ENCODE measurements at regions not wholly inside any gene's neighbourhood (a gene's known extent, or its start where the extent isn't known, plus 50 kb on each side); places are given as distances from the start of the nearest gene placed in this dataset.

DNA sequence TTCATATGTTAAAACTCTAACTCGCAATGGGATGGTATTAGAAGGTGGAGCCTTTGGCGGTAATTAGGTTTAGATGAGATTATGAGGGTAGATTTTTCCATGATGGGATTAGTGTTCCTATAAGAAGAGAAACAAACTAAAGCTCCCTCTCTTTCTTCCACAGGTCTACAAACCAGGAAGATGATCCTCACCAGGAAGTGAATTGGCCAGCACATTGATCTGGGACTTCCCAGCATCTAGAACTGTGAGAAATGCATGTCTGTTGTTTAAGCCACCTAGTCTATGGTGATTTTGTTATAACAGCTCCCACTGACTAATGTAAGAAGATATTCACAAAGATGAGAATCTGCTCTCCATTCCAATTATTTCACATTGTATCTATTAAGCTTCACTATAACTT is 2266.9 kb downstream of the PCDH7 start:
- H3K4me1 ChIP-seq (ENCODE audit: control insufficient read depth, insufficient read depth, low read length): no peaks in the 10 kb centered on the region
- H3K27me3 ChIP-seq (ENCODE audit: control insufficient read depth, insufficient read depth, low read length): no peaks in the 10 kb centered on the region
- H3K36me3 ChIP-seq (ENCODE audit: control insufficient read depth, insufficient read depth, low read length): no peaks in the 10 kb centered on the region
- no peak overlapping the region for H3K9ac ChIP-seq (ENCODE audit: low read depth, low read length)
- no peaks in the 10 kb centered on the region for H3K9me3 ChIP-seq (ENCODE audit: control insufficient read depth, insufficient read depth, low read length)
- H3K4me3 ChIP-seq (ENCODE audit: low read depth, low read length): no peak overlapping the region

- Histone ChIP-seq H3K4me1 (ENCODE audit: control insufficient read depth, insufficient read depth, low read length) (no peaks in the 10 kb centered on the region), H3K4me3 (ENCODE audit: low read depth, low read length) (no peak overlapping the region), H3K9ac (ENCODE audit: low read depth, low read length) (no peak overlapping the region), H3K27me3 (ENCODE audit: control insufficient read depth, insufficient read depth, low read length) (no peaks in the 10 kb centered on the region), H3K36me3 (ENCODE audit: control insufficient read depth, insufficient read depth, low read length) (no peaks in the 10 kb centered on the region), H3K9me3 (ENCODE audit: control insufficient read depth, insufficient read depth, low read length) (no peaks in the 10 kb centered on the region)
These were observed 2268.1 kb downstream of the PCDH7 start for GRCh38 chr4:32988165-32988811.

- no peaks in the 10 kb centered on the region for H3K9me3 ChIP-seq (ENCODE audit: control insufficient read depth, insufficient read depth, low read length)
- no peaks in the 10 kb centered on the region for H3K4me1 ChIP-seq (ENCODE audit: control insufficient read depth, insufficient read depth, low read length)
- no peak overlapping the region for H3K4me3 ChIP-seq (ENCODE audit: low read depth, low read length)
- H3K27me3 ChIP-seq (ENCODE audit: control insufficient read depth, insufficient read depth, low read length): no peaks in the 10 kb centered on the region
- H3K9ac ChIP-seq (ENCODE audit: low read depth, low read length): no peak overlapping the region
- no peaks in the 10 kb centered on the region for H3K36me3 ChIP-seq (ENCODE audit: control insufficient read depth, insufficient read depth, low read length)
These were observed 2271.5 kb downstream of the PCDH7 start for GRCh38 chr4:32991663-32992062.

DNA sequence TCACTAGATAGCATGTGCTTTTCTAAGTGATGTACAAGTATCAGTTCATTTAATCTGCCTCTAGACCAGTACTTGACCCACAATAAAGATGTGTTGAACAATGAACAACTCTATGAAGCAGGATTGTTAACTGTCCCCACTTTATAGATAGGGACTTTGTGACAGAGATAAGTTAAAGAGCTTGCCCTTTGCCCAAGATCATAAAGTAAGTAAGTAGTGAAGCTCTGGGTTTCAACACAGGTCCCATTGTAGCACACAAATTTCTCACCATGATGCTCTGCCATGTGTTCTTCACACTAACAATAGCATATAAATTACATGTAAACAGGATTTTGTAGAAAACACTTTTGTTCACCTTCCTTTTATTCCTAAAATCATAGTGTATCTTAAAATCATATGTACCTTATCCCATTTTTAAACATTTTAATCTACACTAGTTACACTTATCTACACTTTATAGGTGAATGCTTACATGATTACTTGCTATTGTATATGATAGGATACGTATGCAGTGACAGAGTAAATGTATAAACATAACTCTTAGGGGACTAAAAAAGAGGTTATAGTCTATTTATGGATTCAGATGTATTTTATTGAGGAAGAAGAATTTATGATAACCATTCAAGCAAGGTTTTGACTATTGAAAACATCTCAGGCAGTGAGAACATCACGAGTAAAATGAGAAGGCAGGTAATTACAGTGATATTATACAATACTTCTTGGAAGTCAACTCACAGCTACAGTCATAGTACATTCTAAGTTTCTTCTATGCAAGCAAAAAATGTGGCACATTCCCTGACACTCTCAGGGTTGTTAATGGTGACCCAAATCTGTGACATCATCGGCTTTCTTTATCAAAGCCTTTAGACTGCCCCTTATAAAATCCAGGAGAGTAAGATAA is 2275.1 kb downstream of the PCDH7 start:
- no peaks in the 10 kb centered on the region for H3K4me1 ChIP-seq (ENCODE audit: control insufficient read depth, insufficient read depth, low read length)
- H3K36me3 ChIP-seq (ENCODE audit: control insufficient read depth, insufficient read depth, low read length): no peaks in the 10 kb centered on the region
- H3K9me3 ChIP-seq (ENCODE audit: control insufficient read depth, insufficient read depth, low read length): no peaks in the 10 kb centered on the region
- no peak overlapping the region for H3K4me3 ChIP-seq (ENCODE audit: low read depth, low read length)
- no peak overlapping the region for H3K9ac ChIP-seq (ENCODE audit: low read depth, low read length)
- no peaks in the 10 kb centered on the region for H3K27me3 ChIP-seq (ENCODE audit: control insufficient read depth, insufficient read depth, low read length)

DNA sequence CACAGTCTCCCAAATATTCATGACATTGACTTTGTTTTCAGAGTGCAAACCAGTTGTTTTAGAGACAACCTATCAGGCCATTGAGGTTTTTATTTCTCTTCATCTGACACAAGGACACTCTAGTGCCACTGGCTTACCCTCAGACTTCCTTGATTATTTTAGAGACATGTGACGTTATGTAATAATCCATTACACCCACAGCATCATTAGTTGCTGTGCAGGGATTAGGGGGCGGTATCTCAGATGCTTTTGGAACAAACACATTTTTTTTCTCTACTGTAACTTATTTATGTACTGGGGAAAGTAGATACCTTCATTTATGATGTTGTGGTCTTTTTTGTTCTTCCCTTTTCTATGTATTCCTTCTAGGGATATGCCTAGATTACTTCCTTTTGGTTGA is 2293.1 kb downstream of the PCDH7 start:
- Histone ChIP-seq H3K36me3 (ENCODE audit: control insufficient read depth, insufficient read depth, low read length) (no peaks in the 10 kb centered on the region), H3K9me3 (ENCODE audit: control insufficient read depth, insufficient read depth, low read length) (no peaks in the 10 kb centered on the region), H3K27me3 (ENCODE audit: control insufficient read depth, insufficient read depth, low read length) (no peaks in the 10 kb centered on the region), H3K9ac (ENCODE audit: low read depth, low read length) (no peak overlapping the region), H3K4me1 (ENCODE audit: control insufficient read depth, insufficient read depth, low read length) (no peaks in the 10 kb centered on the region), H3K4me3 (ENCODE audit: low read depth, low read length) (no peak overlapping the region)

- Histone ChIP-seq H3K4me1 (ENCODE audit: control insufficient read depth, insufficient read depth, low read length) (no peaks in the 10 kb centered on the region), H3K4me3 (ENCODE audit: low read depth, low read length) (no peak overlapping the region), H3K36me3 (ENCODE audit: control insufficient read depth, insufficient read depth, low read length) (no peaks in the 10 kb centered on the region), H3K27me3 (ENCODE audit: control insufficient read depth, insufficient read depth, low read length) (no peaks in the 10 kb centered on the region), H3K9me3 (ENCODE audit: control insufficient read depth, insufficient read depth, low read length) (no peaks in the 10 kb centered on the region), H3K9ac (ENCODE audit: low read depth, low read length) (no peak overlapping the region)
These were observed 2305.1 kb downstream of the PCDH7 start for GRCh38 chr4:33025236-33025635.

GRCh38 chr4:33029976-33030375 is 2309.8 kb downstream of the PCDH7 start:
- H3K36me3 ChIP-seq (ENCODE audit: control insufficient read depth, insufficient read depth, low read length): no peaks in the 10 kb centered on the region

GRCh38 chr4:33031328-33031727 is 2311.2 kb downstream of the PCDH7 start:
- no peaks in the 10 kb centered on the region for H3K36me3 ChIP-seq (ENCODE audit: control insufficient read depth, insufficient read depth, low read length)
- H3K9me3 ChIP-seq (ENCODE audit: control insufficient read depth, insufficient read depth, low read length): no peaks in the 10 kb centered on the region
- H3K27me3 ChIP-seq (ENCODE audit: control insufficient read depth, insufficient read depth, low read length): no peaks in the 10 kb centered on the region
- no peaks in the 10 kb centered on the region for H3K4me1 ChIP-seq (ENCODE audit: control insufficient read depth, insufficient read depth, low read length)
- H3K9ac ChIP-seq (ENCODE audit: low read depth, low read length): no peak overlapping the region
- no peak overlapping the region for H3K4me3 ChIP-seq (ENCODE audit: low read depth, low read length)

More at GRCh38 chr4:33029976-33030375, 2309.8 kb downstream of the PCDH7 start:
- no peaks in the 10 kb centered on the region for H3K27me3 ChIP-seq (ENCODE audit: control insufficient read depth, insufficient read depth, low read length)
- no peak overlapping the region for H3K9ac ChIP-seq (ENCODE audit: low read depth, low read length)
- H3K4me3 ChIP-seq (ENCODE audit: low read depth, low read length): no peak overlapping the region
- H3K4me1 ChIP-seq (ENCODE audit: control insufficient read depth, insufficient read depth, low read length): no peaks in the 10 kb centered on the region
- no peaks in the 10 kb centered on the region for H3K9me3 ChIP-seq (ENCODE audit: control insufficient read depth, insufficient read depth, low read length)

DNA sequence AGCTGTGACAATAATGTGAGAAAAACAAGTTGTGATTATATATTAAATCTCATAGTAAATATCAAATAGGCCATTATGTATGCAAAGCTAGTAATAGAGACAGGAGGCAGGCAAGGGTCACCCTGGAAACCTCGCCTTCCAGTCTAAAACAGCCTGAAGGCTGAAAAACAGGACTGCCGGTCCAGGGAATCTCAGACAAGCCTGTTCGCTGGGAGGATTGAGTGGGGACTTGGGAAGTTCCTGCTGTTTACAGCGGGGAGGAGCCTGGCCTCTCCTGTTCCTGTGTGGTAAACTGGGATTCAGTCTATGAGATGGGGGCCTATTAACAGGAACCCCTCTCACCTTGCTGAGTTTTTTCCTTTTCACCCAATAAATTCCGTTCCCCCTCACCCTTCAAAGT is 2317.3 kb downstream of the PCDH7 start:
- no peaks in the 10 kb centered on the region for H3K36me3 ChIP-seq (ENCODE audit: control insufficient read depth, insufficient read depth, low read length)
- no peaks in the 10 kb centered on the region for H3K4me1 ChIP-seq (ENCODE audit: control insufficient read depth, insufficient read depth, low read length)
- H3K9me3 ChIP-seq (ENCODE audit: control insufficient read depth, insufficient read depth, low read length): no peaks in the 10 kb centered on the region
- no peak overlapping the region for H3K4me3 ChIP-seq (ENCODE audit: low read depth, low read length)
- H3K27me3 ChIP-seq (ENCODE audit: control insufficient read depth, insufficient read depth, low read length): no peaks in the 10 kb centered on the region
- no peak overlapping the region for H3K9ac ChIP-seq (ENCODE audit: low read depth, low read length)

GRCh38 chr4:33045334-33045733 is 2325.2 kb downstream of the PCDH7 start:
- Histone ChIP-seq H3K4me1 (ENCODE audit: control insufficient read depth, insufficient read depth, low read length) (no peaks in the 10 kb centered on the region), H3K9me3 (ENCODE audit: control insufficient read depth, insufficient read depth, low read length) (no peaks in the 10 kb centered on the region), H3K36me3 (ENCODE audit: control insufficient read depth, insufficient read depth, low read length) (no peaks in the 10 kb centered on the region), H3K27me3 (ENCODE audit: control insufficient read depth, insufficient read depth, low read length) (no peaks in the 10 kb centered on the region), H3K9ac (ENCODE audit: low read depth, low read length) (no peak overlapping the region), H3K4me3 (ENCODE audit: low read depth, low read length) (no peak overlapping the region)

DNA sequence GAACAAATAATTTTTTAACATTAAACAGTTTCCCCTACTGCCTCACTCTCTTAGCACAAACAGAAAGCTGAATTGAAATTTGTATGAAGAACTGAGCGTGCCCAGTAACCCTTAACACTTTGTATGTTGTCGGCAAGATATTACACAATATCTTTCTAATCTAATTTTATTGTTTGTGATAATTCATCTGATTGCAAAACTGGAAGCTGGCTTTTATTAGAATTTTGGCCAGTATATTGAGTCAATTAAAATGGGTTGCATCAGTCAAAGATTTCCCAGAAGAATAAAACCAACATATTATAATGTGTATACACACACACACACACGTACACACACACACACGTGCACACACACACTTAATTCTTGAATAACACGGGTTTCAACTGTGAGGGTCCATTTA is 2332.1 kb downstream of the PCDH7 start:
- Histone ChIP-seq H3K9ac (ENCODE audit: low read depth, low read length) (no peak overlapping the region), H3K4me3 (ENCODE audit: low read depth, low read length) (no peak overlapping the region), H3K27me3 (ENCODE audit: control insufficient read depth, insufficient read depth, low read length) (no peaks in the 10 kb centered on the region), H3K36me3 (ENCODE audit: control insufficient read depth, insufficient read depth, low read length) (no peaks in the 10 kb centered on the region), H3K9me3 (ENCODE audit: control insufficient read depth, insufficient read depth, low read length) (no peaks in the 10 kb centered on the region), H3K4me1 (ENCODE audit: control insufficient read depth, insufficient read depth, low read length) (no peaks in the 10 kb centered on the region)

DNA sequence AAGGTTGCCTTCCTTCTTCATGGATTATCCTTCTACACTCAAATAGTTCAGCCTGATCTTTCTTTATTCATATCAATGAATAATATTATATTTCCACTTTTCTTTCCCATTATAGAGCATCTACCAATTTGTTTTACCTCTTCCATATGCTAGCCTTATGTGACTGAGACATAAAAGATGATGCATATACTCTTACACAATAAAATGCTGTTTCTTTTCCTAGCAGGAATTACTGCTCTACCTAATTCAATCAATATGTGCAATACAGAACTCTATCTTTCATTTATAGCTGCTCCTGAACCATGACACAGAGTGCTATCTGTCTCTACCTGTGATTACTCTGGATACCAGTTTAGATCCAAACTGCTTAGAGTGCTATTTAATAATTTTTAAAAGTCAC is 2334.0 kb downstream of the PCDH7 start:
- no peaks in the 10 kb centered on the region for H3K36me3 ChIP-seq (ENCODE audit: control insufficient read depth, insufficient read depth, low read length)
- H3K4me3 ChIP-seq (ENCODE audit: low read depth, low read length): no peak overlapping the region
- no peaks in the 10 kb centered on the region for H3K27me3 ChIP-seq (ENCODE audit: control insufficient read depth, insufficient read depth, low read length)
- no peak overlapping the region for H3K9ac ChIP-seq (ENCODE audit: low read depth, low read length)
- H3K4me1 ChIP-seq (ENCODE audit: control insufficient read depth, insufficient read depth, low read length): no peaks in the 10 kb centered on the region
- no peaks in the 10 kb centered on the region for H3K9me3 ChIP-seq (ENCODE audit: control insufficient read depth, insufficient read depth, low read length)
